Endothelial cell of umbilical vein (primary cell): ENCODE measurements at regions not wholly inside any gene's neighbourhood (a gene's known extent, or its start where the extent isn't known, plus 50 kb on each side); places are given as distances from the start of the nearest gene placed in this dataset.

ENCODE experiments used
- BruUV-seq: library from RNA; stranded (reverse); fragments of 400-500 nt; replicated peaks from 2 replicates; lab custom pipeline; 2021; lab: Mats Ljungman, UMichigan
- CTCF ChIA-PET: fragments of 300-600, 350-600 bp; sonication (Branson Sonifier 250); formaldehyde crosslinking; loops from one replicate; lab custom pipeline; 2021; ENCODE audit warnings: antibody characterized with exemption, inconsistent platforms; lab: Charles Lee
- POLR2A ChIA-PET: fragments of 300-600, 350-600 bp; sonication (Branson Sonifier 250); formaldehyde crosslinking; loops from one replicate; lab custom pipeline; 2021; ENCODE audit warnings: antibody characterized with exemption, inconsistent platforms; lab: Charles Lee
- DNase-seq: peaks from one replicate; pipeline ENCODE4 v3.0.0-alpha.2; 2011; ENCODE audit warnings: low read depth, low spot score
- FAIRE-seq: peaks from 2 replicates; lab custom pipeline; 2011; peaks lifted over from hg19 to GRCh38; lab: Jason Lieb, UNC
- H2AFZ ChIP-seq: 2 replicates; pipeline ENCODE4 v1.6.0; 2012; ENCODE audit warnings: low read depth, low read length, control low read depth, inconsistent platforms
- H3K27ac ChIP-seq: 2 replicates; pipeline ENCODE4 v1.5.1; 2011; ENCODE audit warnings: low read depth, mild to moderate bottlenecking, control low read depth, low read length, moderate library complexity; ENCODE audit not compliant: insufficient read depth
- H3K27me3 ChIP-seq, 2 experiments: 2 replicates each; pipeline versions ENCODE4 v1.6.0 to v1.6.1; 2011; ENCODE audit warnings: low read length in 2 of 2, mixed read lengths in 1 of 2; ENCODE audit not compliant: control insufficient read depth in 2 of 2, insufficient read depth in 2 of 2
- H3K36me3 ChIP-seq, 2 experiments: 2 replicates in 1 of 2; 3 replicates in 1 of 2; pipeline ENCODE4 v1.5.1; 2011; ENCODE audit warnings: low read length in 2 of 2, mild to moderate bottlenecking in 1 of 2, moderate library complexity in 1 of 2; ENCODE audit not compliant: control insufficient read depth in 2 of 2, insufficient read depth in 2 of 2; ENCODE audit errors: extremely low read depth in 1 of 2
- H3K4me1 ChIP-seq: 3 replicates; pipeline ENCODE4 v1.5.1; 2011; ENCODE audit warnings: mild to moderate bottlenecking, low read length; ENCODE audit not compliant: control insufficient read depth, insufficient read depth; ENCODE audit errors: extremely low read depth
- H3K4me2 ChIP-seq: 2 replicates; pipeline ENCODE4 v1.6.1; 2011; ENCODE audit warnings: low read length, control low read depth, mixed read lengths; ENCODE audit not compliant: insufficient read depth
- H3K4me3 ChIP-seq, 3 experiments: fragments of 200-600 bp in 1 of 3; sonication (generic), shearing (Covaris generic) in 1 of 3; replicated peaks in 1 of 3; 2 replicates each; pipeline ENCODE4 v1.5.1; 2011 to 2016; ENCODE audit warnings: control low read depth in 3 of 3, low read length in 3 of 3, mild to moderate bottlenecking in 2 of 3, inconsistent platforms in 1 of 3, low read depth in 1 of 3, moderate library complexity in 1 of 3; ENCODE audit not compliant: insufficient read depth in 1 of 3
- H3K79me2 ChIP-seq: 2 replicates; pipeline ENCODE4 v1.6.0; 2012; ENCODE audit warnings: low read length, inconsistent platforms; ENCODE audit not compliant: control insufficient read depth, insufficient read depth
- H3K9ac ChIP-seq: replicated peaks from 2 replicates; pipeline ENCODE3; 2011; ENCODE audit warnings: low read length, control low read depth; ENCODE audit not compliant: insufficient read depth; ENCODE audit errors: extremely low read depth
- H3K9me1 ChIP-seq: replicated peaks from 3 replicates; pipeline ENCODE4 v1.6.0; 2011; ENCODE audit warnings: mild to moderate bottlenecking, low read length; ENCODE audit not compliant: control insufficient read depth, insufficient read depth; ENCODE audit errors: extremely low read depth
- H3K9me3 ChIP-seq: replicated peaks from 2 replicates; pipeline ENCODE4 v1.5.1; 2012; ENCODE audit warnings: low read length, inconsistent platforms; ENCODE audit not compliant: control insufficient read depth, insufficient read depth
- H4K20me1 ChIP-seq: replicated peaks from 2 replicates; pipeline ENCODE3; 2011; ENCODE audit warnings: mild to moderate bottlenecking, low read length; ENCODE audit not compliant: control insufficient read depth, insufficient read depth; ENCODE audit errors: extremely low read depth
- EZH2 ChIP-seq: IDR thresholded peaks from 2 replicates; pipeline ENCODE4 v1.6.1; 2012; ENCODE audit warnings: borderline replicate concordance, low read depth, mild to moderate bottlenecking, moderate library complexity, low read length, inconsistent platforms; ENCODE audit not compliant: severe bottlenecking
- FOS ChIP-seq: IDR thresholded peaks from 2 replicates; pipeline ENCODE4 v1.6.1; 2011; ENCODE audit warnings: mild to moderate bottlenecking, low read length, moderate library complexity, borderline replicate concordance; ENCODE audit not compliant: insufficient read depth
- GATA2 ChIP-seq: IDR thresholded peaks from 2 replicates; pipeline ENCODE4 v1.7.0; 2011; ENCODE audit warnings: low read depth, mild to moderate bottlenecking, moderate library complexity, mixed read lengths, low read length; ENCODE audit not compliant: insufficient read length, insufficient read depth
- JUN ChIP-seq: IDR thresholded peaks from 2 replicates; pipeline ENCODE4 v1.6.1; 2011; ENCODE audit warnings: borderline replicate concordance, low read depth; ENCODE audit not compliant: insufficient read length, insufficient read depth
- MYC ChIP-seq: IDR thresholded peaks from one replicate; pipeline ENCODE4 v1.6.1; 2011; ENCODE audit warnings: mild to moderate bottlenecking, low read depth, low read length
- POLR2A ChIP-seq: IDR thresholded peaks from 2 replicates; pipeline ENCODE4 v1.6.1; 2012; ENCODE audit warnings: low read depth, mild to moderate bottlenecking, control low read depth, low read length
- POLR2AphosphoS5 ChIP-seq: IDR thresholded peaks from 2 replicates; pipeline ENCODE4 v1.6.1; 2012; ENCODE audit warnings: low read depth, mild to moderate bottlenecking, control low read depth, low read length, moderate library complexity; ENCODE audit not compliant: insufficient read depth
- dilution Hi-C: fragments of 300-500 bp; cut with MboI; formaldehyde crosslinking; loops from one replicate; pipeline ENCODE4 v1.15.0; 2019; ENCODE audit warnings: low sequenced_read_pairs; ENCODE audit not compliant: extremely low pct_ligation_motif_present
- intact Hi-C: fragments of 100-400 bp; cut with micrococcal nuclease; formaldehyde crosslinking; loops from one replicate; pipeline ENCODE4 v1.10.0; 2022
- TF ChIP-seq, protein P1 (sequence below): IDR thresholded peaks from 2 replicates; pipeline ENCODE4 v1.6.1; 2011; ENCODE audit not compliant: insufficient read depth, insufficient read length
- TF ChIP-seq, protein P2 (sequence below), 2 donors: IDR thresholded peaks; 1 replicate in 1 of 2; 2 replicates in 1 of 2; pipeline ENCODE4 v1.5.1; 2011; ENCODE audit warnings: low read length in 2 of 2, mild to moderate bottlenecking in 2 of 2, moderate library complexity in 2 of 2, control low read depth in 1 of 2, inconsistent platforms in 1 of 2, low read depth in 1 of 2; ENCODE audit not compliant: insufficient read depth in 1 of 2; ENCODE audit errors: extremely low read depth in 1 of 2

DNA sequence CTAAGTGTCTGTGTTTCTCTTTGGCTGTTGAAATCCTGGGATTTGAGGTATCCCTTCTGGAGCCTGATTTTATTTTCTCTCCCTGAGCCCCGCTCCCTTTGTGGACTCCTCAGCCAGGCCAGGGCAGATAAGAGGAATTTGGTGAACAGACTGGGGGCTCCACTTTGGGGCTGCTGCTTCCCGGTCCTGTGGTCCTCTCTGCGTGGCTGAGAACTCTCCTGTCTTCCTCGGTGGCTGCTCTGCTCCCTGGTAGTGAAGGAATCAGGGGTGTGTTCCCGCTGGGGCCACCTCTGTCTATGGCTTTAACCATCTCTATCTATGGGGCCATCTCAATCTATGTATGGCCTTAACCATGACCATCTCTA is 71.7 kb upstream of the SH3PXD2B start:
- Histone ChIP-seq H3K4me3 (no peak overlapping the region), H3K9ac (no peak overlapping the region), H3K79me2 (no peaks in the 10 kb centered on the region), H3K9me3 (no peaks in the 10 kb centered on the region), H3K4me1 (no peaks in the 10 kb centered on the region), H3K27me3 (peaks cover 0 to 6% of the 10 kb centered on the region in 2 experiments), H4K20me1 (no peaks in the 10 kb centered on the region), H3K4me2 (no peak overlapping the region), H2AFZ (no peak overlapping the region), H3K36me3 (no peaks in the 10 kb centered on the region), H3K27ac (no peak overlapping the region), H3K9me1 (no peaks in the 10 kb centered on the region)
- no TSS peak for BruUV-seq
- no peak for FAIRE-seq
- ChIA-PET POLR2A (no interaction called here), CTCF (no interaction called here)
- intact Hi-C loops (no loop called here), dilution Hi-C loops (no loop called here)
- DNase-seq: no peak
- TF ChIP-seq, protein P1, sequence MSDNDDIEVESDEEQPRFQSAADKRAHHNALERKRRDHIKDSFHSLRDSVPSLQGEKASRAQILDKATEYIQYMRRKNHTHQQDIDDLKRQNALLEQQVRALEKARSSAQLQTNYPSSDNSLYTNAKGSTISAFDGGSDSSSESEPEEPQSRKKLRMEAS: no peak
- TF ChIP-seq FOS (no peak), JUN (no peak), POLR2A (no peak), MYC (no peak), EZH2 (no peak), POLR2AphosphoS5 (no peak), GATA2 (no peak)
- TF ChIP-seq, protein P2, sequence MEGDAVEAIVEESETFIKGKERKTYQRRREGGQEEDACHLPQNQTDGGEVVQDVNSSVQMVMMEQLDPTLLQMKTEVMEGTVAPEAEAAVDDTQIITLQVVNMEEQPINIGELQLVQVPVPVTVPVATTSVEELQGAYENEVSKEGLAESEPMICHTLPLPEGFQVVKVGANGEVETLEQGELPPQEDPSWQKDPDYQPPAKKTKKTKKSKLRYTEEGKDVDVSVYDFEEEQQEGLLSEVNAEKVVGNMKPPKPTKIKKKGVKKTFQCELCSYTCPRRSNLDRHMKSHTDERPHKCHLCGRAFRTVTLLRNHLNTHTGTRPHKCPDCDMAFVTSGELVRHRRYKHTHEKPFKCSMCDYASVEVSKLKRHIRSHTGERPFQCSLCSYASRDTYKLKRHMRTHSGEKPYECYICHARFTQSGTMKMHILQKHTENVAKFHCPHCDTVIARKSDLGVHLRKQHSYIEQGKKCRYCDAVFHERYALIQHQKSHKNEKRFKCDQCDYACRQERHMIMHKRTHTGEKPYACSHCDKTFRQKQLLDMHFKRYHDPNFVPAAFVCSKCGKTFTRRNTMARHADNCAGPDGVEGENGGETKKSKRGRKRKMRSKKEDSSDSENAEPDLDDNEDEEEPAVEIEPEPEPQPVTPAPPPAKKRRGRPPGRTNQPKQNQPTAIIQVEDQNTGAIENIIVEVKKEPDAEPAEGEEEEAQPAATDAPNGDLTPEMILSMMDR (IDR thresholded peaks at IDR 0.05; ENCODE audit: extremely low read depth in 1 of 2, insufficient read depth in 1 of 2, low read depth in 1 of 2, low read length in 2 of 2): no peak
